GM20000 (cell line): ENCODE measurements at regions not wholly inside any gene's neighbourhood (a gene's known extent, or its start where the extent isn't known, plus 50 kb on each side); places are given as distances from the start of the nearest gene placed in this dataset.
"Not testable (repeated sequence)": the region's sequence is repeated elsewhere in the genome, so short reads cannot be mapped to it uniquely, and the experiment has no call there.

Source experiments
- DNase-seq: peaks from one replicate; pipeline ENCODE4 v3.0.0; 2012; ENCODE audit warnings: low spot score
- CTCF ChIP-seq: IDR thresholded peaks from 2 replicates; pipeline ENCODE4 v1.5.1; 2012; ENCODE audit warnings: mild to moderate bottlenecking, control low read depth; ENCODE audit errors: extremely low read depth, missing control alignments

DNA sequence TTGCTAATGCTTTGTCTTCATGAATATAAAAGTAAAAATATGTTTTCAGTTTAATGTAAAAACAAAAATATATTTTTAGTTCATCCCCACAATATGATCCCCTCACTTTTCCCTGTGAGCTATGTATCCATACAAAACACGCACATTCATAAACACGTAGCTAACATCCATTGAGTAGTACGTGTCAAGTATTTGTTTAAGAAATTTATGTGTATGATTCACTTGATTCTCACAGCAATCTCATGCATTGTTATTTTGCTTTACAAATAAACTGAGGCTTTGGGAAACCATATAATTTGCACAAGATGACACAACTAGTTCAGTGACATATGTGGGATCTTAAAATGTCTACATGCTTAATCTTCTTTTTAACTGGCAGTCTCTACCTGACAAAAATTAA is 329.6 kb upstream of the SEMA3C start:
- no peak for TF ChIP-seq CTCF
- no peak for DNase-seq

DNA sequence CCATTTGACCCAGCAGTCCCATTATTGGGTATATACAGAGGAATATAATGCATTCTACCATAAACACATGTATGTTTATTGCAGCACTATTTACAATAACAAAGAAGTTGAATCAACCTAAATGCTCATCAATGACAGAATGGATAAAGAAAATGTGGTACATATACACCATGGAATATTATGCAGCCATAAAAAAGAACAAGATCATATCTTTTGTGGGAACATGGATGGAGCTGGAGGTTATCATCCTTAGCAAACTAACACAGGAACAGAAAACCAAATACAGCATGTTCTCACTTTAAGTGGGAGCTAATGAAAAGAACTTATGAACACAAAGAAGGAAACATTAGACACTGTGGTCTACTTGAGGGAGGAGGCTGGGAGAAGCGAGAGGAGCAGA is 328.5 kb upstream of the SEMA3C start:
- not testable (repeated sequence) for DNase-seq

DNA sequence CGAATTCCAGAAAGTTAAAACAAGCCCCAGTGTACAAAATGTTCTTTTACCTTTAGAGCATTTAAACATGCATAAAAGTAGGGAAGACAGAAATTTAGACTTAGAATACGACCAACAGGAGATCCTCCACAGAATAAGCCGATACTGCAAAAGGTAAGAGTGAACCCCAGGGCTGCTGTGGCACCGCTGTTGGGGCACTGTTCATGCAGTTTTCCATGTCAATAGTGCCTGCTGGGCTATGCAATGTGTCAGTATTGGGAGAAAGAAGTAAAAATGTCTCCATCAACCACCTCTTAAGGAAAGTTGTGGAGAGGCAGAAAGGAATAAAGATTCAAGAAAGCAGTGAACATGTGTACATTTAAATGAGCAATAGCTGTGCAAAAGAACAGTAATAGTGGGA is 326.5 kb upstream of the SEMA3C start:
- DNase-seq: no peak
- no peak for TF ChIP-seq CTCF

DNA sequence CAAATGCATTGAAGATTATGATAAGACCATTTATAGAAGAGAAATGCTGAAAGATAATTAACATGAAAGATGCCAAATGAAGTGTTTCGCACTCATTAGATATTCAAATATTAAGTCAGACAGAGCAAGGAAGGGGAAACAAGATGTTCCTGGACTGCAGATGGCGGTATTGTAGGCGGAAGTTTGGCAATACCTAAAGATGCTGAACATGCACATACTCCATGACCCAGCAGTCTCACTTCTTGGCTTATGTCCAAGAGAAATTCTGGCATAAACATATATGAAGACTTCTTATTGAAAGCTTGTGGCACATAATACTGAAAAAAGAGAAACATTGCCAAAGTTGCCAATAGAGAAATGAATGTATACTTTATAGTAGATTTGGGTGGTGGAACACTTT is 325.4 kb upstream of the SEMA3C start:
- DNase-seq: no peak
- TF ChIP-seq CTCF: no peak

DNA sequence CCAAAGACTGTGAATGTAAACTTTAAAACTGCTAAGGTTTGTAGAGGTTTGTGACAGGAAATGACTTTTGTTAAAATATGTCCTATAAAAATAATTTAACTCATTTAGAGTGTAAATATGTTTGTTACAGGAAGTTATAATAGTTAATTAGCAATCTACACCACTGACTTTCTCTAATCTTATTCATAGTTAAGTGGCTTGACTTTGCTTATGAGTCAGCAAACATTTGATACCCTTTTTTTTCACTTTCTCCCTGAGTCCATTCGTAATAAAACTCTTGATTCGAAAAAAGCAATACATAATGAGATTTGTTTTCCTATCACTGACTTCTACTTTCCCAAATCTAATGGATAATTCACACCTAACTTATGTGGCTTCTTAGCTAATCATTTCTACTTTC is 317.7 kb upstream of the SEMA3C start:
- no peak for DNase-seq
- no peak for TF ChIP-seq CTCF

GRCh38 chr7:81235997-81236396 is 317.1 kb upstream of the SEMA3C start:
- no peak for DNase-seq
- TF ChIP-seq CTCF: no peak

DNA sequence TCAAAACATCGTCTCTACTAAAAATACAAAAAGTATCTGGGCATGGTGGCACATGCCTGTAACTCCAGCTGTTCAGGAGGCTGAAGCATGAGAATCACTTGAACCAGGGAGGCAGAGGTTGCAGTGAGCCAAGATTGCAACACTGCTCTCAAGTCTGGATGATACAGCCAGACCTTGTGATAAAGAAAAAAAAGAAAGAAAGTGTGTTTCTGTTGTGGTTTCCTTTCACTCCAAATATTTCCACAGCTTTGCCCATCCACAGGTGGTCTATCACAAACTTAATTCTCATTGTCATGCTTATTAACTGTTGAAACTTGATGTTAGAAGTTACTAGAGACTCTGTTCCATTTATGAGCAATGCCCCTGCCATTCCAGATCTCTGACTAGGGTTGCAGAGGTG is 316.0 kb upstream of the SEMA3C start:
- TF ChIP-seq CTCF: no peak
- no peak for DNase-seq

DNA sequence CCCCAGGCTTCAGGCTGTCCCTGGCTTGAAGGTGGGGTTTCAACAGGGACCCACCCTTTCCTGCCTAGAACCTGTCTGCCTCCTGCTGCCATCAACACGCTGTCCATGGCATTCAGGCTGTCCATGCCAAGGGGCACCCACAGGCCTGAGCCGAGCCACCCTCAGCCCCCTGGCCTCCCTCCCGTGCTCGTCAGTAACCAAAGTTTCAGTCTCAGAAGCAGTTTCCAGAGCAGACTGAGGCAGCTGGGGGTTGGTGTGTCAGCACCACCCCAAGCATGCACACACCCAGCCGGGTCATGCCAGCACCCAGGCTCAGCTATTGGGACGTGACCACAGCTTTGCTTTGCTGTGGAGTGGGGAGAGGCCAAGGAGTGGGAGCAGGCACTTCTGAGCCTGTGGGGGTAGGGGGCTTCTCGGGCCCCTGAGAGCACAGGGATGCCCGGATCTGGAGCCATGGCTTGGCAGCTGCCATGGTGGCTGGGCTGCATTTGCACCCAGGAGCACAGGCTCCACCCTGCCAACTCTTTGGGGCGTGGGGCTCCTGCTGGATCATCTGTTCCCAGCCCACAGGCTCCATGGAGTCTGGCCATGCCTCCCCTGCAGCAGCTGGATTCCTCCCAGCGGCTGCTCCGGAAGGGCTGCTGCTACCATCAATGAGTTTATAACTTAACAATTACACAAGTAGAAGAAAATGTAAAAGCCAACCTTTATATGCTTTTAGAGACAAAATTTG is 314.5 kb upstream of the SEMA3C start:
- TF ChIP-seq CTCF: no peak
- DNase-seq: no peak
